Parathyroid adenoma (tissue), 2 donors: ENCODE measurements at regions not wholly inside any gene's neighbourhood (a gene's known extent, or its start where the extent isn't known, plus 50 kb on each side); places are given as distances from the start of the nearest gene placed in this dataset.

Source experiments
- H2AFZ ChIP-seq: fragments of 300-600 bp; sonication (generic); one replicate; pipeline ENCODE4 v1.7.0; 2017; ENCODE audit warnings: antibody characterized with exemption, mild to moderate bottlenecking
- H3K27ac ChIP-seq: fragments of 300-600 bp; sonication (generic); one replicate; pipeline ENCODE4 v1.7.0; 2017
- H3K27me3 ChIP-seq: fragments of 300-600 bp; sonication (generic); one replicate; pipeline ENCODE4 v1.7.0; 2017; ENCODE audit warnings: low read length; ENCODE audit not compliant: control insufficient read depth, insufficient read depth
- H3K36me3 ChIP-seq: fragments of 300-600 bp; sonication (generic); one replicate; pipeline ENCODE4 v1.7.0; 2017; ENCODE audit warnings: low read length; ENCODE audit not compliant: control insufficient read depth, insufficient read depth
- H3K4me1 ChIP-seq: fragments of 300-600 bp; sonication (generic); one replicate; pipeline ENCODE4 v1.7.0; 2017; ENCODE audit warnings: control low read depth
- H3K4me2 ChIP-seq: fragments of 300-600 bp; sonication (generic); one replicate; pipeline ENCODE4 v1.7.0; 2017; ENCODE audit warnings: low read length
- H3K4me3 ChIP-seq: fragments of 300-600 bp; sonication (generic); one replicate; pipeline ENCODE4 v1.7.0; 2017; ENCODE audit warnings: low read depth, low read length
- H3K79me2 ChIP-seq: fragments of 300-600 bp; sonication (generic); one replicate; pipeline ENCODE4 v1.7.0; 2017; ENCODE audit warnings: control low read depth
- H3K9ac ChIP-seq: fragments of 300-600 bp; sonication (generic); one replicate; pipeline ENCODE4 v1.7.0; 2017; ENCODE audit warnings: mild to moderate bottlenecking
- H3K9me3 ChIP-seq: fragments of 300-600 bp; sonication (generic); one replicate; pipeline ENCODE4 v1.7.0; 2017; ENCODE audit warnings: low read length; ENCODE audit not compliant: control insufficient read depth
- TF ChIP-seq, protein P1 (sequence below): fragments of 300-600 bp; sonication (generic); IDR thresholded peaks from one replicate; pipeline ENCODE4 v1.7.0; 2017; ENCODE audit warnings: antibody characterized with exemption, mild to moderate bottlenecking
- donor health status: primary hyperparathyroidism.

- H3K36me3 ChIP-seq: no peaks in the 10 kb centered on the region
- H3K9me3 ChIP-seq: no peaks in the 10 kb centered on the region
- no peak overlapping the region for H3K4me2 ChIP-seq
- H3K4me3 ChIP-seq: no peak overlapping the region
- TF ChIP-seq, protein P1, sequence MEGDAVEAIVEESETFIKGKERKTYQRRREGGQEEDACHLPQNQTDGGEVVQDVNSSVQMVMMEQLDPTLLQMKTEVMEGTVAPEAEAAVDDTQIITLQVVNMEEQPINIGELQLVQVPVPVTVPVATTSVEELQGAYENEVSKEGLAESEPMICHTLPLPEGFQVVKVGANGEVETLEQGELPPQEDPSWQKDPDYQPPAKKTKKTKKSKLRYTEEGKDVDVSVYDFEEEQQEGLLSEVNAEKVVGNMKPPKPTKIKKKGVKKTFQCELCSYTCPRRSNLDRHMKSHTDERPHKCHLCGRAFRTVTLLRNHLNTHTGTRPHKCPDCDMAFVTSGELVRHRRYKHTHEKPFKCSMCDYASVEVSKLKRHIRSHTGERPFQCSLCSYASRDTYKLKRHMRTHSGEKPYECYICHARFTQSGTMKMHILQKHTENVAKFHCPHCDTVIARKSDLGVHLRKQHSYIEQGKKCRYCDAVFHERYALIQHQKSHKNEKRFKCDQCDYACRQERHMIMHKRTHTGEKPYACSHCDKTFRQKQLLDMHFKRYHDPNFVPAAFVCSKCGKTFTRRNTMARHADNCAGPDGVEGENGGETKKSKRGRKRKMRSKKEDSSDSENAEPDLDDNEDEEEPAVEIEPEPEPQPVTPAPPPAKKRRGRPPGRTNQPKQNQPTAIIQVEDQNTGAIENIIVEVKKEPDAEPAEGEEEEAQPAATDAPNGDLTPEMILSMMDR: no peak
- H3K27ac ChIP-seq: no peak overlapping the region
- no peaks in the 10 kb centered on the region for H3K27me3 ChIP-seq
- no peaks in the 10 kb centered on the region for H3K4me1 ChIP-seq
- H3K79me2 ChIP-seq: no peaks in the 10 kb centered on the region
- H3K9ac ChIP-seq: no peak overlapping the region
- H2AFZ ChIP-seq: no peak overlapping the region
Observed at GRCh38 chr3:99418209-99418635, 220.2 kb upstream of the COL8A1 start.

- TF ChIP-seq, protein P1: no peak
- Histone ChIP-seq H3K4me1 (no peaks in the 10 kb centered on the region), H3K27ac (no peak overlapping the region), H3K9me3 (no peaks in the 10 kb centered on the region), H3K9ac (no peak overlapping the region), H3K79me2 (no peaks in the 10 kb centered on the region), H3K36me3 (no peaks in the 10 kb centered on the region), H2AFZ (no peak overlapping the region), H3K4me2 (no peak overlapping the region), H3K27me3 (no peaks in the 10 kb centered on the region), H3K4me3 (no peak overlapping the region)
Observed at GRCh38 chr3:99413504-99413903, 224.9 kb upstream of the COL8A1 start.

DNA sequence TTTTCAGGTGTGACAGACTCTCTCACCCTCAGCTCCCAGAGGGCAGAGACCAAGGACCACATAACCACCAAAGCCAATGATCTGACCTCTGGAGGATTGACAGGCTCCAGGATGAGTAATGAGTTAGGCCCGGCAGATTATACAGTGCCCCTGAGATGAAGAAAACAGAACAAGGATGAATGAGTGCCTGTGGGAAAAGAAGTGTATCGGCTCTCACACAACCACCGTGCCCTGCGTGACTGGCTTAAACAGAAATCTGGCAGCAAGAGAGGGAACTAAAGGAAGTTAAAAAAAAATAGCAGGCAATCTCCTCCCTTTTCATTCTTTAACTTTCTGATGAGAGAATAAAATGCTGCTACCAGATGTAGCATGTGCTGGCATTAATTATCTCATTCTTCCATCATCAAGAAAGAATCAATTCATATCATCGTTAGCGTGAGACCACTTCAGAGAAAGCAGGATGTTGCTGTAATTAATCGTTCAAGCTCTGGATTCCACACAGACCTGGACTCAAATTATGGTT lies 227.5 kb upstream of the COL8A1 start:
- TF ChIP-seq, protein P1: no peak

DNA sequence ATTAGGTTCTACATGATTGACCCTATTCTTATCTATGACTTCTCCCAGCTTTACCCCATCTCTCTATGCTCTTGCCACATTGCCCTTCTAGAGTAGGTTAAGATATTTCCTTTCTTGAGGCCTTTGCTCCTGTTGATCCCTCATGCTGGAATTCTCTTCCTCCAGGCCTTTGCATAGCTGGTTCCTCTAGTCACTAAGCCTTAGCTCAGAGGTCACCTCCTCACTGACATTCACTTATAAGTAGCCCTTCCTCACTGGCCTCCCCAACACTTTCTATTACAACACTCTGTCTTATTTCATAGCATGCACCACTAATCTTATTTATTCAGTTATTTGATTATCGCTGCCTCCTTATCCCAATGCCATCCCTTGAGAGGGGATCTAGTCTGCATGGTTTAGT lies 228.4 kb upstream of the COL8A1 start:
- Histone ChIP-seq H3K4me3 (no peak overlapping the region), H3K27me3 (no peaks in the 10 kb centered on the region), H3K27ac (no peak overlapping the region), H3K9ac (no peak overlapping the region), H2AFZ (no peak overlapping the region), H3K9me3 (no peaks in the 10 kb centered on the region), H3K4me2 (no peak overlapping the region), H3K4me1 (no peaks in the 10 kb centered on the region), H3K79me2 (no peaks in the 10 kb centered on the region), H3K36me3 (no peaks in the 10 kb centered on the region)
- TF ChIP-seq, protein P1: no peak

More for the DNA sequence above, 227.5 kb upstream of the COL8A1 start:
- H2AFZ ChIP-seq: no peak overlapping the region
- H3K9ac ChIP-seq: no peak overlapping the region
- H3K36me3 ChIP-seq: no peaks in the 10 kb centered on the region
- H3K27ac ChIP-seq: no peak overlapping the region
- no peaks in the 10 kb centered on the region for H3K79me2 ChIP-seq
- no peak overlapping the region for H3K4me2 ChIP-seq
- H3K9me3 ChIP-seq: no peaks in the 10 kb centered on the region
- no peak overlapping the region for H3K4me3 ChIP-seq
- no peaks in the 10 kb centered on the region for H3K27me3 ChIP-seq
- H3K4me1 ChIP-seq: no peaks in the 10 kb centered on the region

DNA sequence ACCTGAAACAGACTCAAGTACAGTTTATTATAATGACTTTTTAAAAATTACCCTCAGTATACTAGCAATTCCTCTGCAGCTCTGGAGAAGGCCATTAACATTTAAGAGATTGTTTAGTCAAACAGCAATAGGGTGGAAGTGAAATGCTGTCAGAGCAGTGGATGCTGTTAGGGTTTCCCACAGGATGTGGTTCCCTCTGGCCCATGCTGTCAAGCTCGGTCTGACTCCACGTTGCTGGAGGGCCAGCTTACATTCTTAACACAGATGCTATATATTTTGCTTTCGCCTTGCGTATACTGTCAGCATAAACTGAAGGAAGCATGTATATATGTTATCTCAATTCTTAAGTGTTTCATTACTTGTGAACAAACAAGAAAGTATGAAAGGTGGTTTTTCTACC lies 231.1 kb upstream of the COL8A1 start:
- Histone ChIP-seq H3K79me2 (no peaks in the 10 kb centered on the region), H3K27me3 (no peaks in the 10 kb centered on the region), H3K4me2 (no peak overlapping the region), H3K36me3 (no peaks in the 10 kb centered on the region), H3K9me3 (no peaks in the 10 kb centered on the region), H3K4me1 (no peaks in the 10 kb centered on the region), H3K4me3 (no peak overlapping the region), H2AFZ (no peak overlapping the region), H3K9ac (no peak overlapping the region), H3K27ac (no peak overlapping the region)
- TF ChIP-seq, protein P1: no peak
